GM18870 (cell line): ENCODE measurements at regions not wholly inside any gene's neighbourhood (a gene's known extent, or its start where the extent isn't known, plus 50 kb on each side); places are given as distances from the start of the nearest gene placed in this dataset.

ENCODE experiments used
- ATAC-seq: cut with Tn5 transposase; IDR thresholded peaks from one replicate; pipeline ENCODE4 v1.9.1; 2021; ENCODE audit warnings: moderate library complexity; ENCODE audit not compliant: unreplicated experiment

DNA sequence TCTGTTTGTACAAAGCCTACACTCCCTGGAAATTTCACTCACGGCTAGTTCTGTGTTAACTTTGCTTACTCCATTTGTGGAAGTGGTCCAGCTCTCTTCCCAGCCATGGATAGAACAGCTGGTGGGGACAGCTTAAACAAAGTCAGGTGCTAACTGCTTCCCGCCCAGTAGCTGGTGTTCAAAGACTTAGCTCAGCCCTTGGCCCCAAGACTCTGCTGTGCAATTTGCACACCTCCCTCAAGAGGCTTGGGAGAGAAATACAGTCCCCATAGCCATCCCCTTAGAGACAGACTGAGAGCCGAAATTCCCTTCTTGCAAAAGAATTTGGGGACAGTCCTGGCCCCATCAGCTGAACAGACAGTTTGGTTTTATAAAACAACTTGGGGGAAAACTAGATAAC lies 73.8 kb upstream of the RAI14 start:
- no peak for ATAC-seq

DNA sequence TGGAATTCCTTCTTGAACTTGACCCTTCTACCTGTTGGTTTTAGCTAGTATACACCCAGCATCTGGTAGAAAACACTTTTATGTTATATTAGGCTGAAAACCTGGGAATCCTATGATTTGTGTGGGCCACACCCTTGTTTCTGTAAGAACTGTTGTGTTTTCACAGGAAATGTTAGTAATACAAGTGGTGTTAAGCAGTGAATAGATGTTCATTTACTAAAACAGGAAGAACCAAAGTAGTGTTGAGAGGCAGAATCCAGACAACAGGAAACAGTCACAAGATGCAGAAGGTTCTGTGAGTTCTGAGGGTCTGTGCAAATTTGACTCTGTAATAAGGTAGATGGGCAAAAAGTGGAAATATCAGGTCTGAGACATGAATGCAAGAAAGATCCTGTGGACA lies 73.0 kb upstream of the RAI14 start:
- no peak for ATAC-seq

DNA sequence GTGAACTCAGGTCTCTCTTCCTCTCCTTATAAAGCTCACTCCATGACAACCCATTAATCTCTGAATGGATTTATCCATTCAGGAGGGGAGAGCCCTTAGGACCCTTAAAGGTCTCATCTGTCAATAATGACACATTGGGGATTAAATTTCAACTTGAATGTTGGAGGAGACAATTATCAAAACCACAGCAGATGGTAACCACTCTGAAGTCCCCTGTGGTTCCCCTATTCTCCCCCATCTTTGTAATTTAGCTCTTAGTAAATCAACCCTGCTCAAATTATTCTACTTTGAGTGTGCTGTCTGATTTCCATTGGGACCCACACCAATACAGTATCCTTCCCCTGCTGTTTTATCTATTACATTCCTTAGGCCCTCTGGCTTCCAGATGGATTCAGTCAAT lies 72.0 kb upstream of the RAI14 start:
- no peak for ATAC-seq

DNA sequence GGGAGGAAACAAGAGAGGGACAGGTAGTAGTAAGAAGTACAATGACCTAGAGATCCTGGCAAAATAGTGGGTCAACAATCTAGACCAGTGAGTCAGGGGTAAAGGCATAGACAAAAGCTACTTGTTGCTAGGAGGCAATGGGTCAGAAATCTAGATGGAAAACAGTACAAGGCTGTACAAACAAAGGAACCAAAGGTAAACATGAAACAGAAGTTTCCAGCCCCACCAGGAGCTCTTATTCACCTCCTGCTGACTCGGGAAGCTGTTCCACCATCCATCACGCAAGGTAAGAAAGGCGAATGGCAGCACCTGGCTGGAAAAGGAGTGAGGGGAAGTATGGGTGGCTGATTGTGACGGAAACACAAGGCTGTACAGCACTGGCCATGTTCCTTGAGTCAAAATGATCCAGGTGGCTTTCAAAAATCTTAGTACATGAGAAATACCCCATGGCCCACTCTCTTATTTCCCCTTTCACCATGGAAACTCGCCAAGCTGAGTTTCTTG lies 70.5 kb upstream of the RAI14 start:
- no peak for ATAC-seq

DNA sequence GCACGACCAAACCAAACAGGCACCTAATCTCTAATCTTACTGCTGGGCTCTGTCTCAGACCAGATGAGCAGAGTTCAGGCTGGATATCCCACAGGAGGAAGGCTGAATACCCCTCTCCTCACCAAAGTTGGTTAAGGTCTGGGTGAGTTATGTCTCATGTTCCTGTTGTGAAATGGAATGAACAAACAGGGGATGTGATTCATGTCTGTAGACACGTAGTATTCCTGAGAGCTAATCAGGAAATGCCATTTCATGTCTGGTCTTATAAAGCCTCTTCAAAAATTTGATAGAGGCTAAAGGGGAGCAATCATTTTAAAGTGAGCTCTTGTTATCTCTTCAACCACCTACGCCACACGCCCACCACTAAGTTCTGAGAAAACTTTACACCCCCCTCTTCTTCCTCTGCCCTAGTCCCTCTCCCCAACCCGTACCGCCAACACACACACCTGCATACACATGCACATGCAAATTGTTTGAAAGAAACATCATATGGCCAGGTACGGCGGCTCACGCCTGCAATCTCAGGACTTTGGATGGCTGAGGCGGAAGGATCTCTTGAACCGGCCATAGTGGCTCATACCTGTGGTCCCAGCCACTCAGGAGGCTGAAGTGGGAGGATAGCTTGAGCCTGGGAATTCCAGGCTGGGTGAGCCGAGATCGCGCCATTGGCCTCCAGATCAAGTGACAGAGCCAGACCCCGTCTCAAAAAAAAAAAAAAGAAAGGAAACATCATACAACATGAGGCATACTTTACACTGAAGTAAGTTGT lies 69.8 kb upstream of the RAI14 start:
- ATAC-seq = no peak

DNA sequence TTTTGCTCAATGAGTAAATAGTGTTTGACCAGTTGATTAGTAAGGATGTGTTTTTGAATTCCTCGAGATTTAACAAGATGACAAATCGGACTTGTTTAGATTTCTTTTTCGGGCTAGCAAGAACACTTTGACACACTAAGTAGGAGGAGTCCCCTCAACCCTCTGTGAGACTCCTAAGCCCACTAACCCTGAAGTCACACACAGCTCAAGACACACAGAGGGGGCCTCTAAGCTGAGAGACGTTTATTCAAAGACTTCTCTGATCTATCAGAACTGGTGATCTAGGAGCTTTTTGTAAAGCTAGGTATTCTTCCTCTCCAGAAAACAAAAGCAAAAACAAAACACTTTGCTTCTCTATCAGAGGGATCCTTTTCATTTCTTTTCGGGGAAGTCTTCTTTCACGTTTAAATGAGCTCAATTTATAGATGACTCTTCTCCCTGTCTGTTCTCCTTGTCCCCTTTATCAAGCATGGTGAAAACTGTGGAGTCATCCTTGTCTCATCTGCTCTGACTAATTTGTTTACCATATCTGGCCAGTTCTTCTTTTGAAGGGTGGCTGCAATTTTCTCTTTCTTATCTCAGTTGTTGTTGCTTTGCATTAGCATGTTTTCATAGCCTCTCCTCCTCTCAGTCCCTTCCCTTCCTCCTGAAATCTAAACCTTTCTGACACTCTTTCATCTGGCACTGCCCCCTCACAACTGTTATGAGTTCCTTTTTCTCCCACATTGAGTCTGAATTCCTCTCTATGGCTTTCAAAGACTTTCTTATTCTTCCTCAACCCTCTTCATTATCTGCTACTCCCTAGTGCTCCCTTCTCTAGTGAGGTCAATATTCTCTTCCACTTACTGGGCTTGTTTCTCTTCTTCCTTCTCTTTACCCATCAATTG lies 68.5 kb upstream of the RAI14 start:
- ATAC-seq = no peak

DNA sequence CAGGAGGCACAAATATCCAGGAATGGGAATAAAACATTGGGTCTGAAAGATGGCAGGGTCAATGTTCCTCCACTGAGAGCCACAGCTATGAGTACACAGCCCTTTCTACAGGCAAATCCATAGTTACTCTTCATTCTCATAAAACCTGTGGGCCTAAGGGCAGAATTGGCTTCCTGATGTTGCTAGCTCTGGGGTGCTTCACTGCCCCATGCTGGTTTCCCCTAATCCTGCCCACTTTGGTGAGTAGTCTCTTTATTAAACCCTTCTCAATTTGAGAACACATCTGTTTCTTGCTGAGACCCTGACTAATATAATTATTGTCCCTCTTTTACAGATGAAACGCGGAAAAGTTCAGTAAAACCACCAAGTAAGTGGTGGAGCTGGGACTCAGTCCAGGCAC lies 66.3 kb upstream of the RAI14 start:
- ATAC-seq = no peak

DNA sequence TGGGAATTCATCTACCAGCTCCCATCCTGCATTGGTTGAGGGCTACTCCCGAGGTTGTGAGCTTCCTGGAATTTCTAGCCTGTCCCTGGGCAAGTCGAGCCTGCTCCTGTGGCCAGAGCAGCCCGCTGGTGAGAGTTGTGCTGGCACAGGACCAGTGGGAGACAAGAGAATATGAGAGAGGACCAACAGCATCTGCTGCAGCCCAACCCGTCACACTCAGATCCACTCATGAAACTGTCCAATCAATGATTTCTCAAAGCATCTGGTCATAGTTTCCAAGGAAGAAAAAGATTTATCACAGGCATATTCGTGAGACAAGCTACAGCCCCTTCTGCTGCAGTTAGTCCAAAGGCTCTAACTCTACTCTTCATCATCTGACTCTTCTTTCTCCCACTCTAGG lies 64.4 kb upstream of the RAI14 start:
- ATAC-seq = no peak

DNA sequence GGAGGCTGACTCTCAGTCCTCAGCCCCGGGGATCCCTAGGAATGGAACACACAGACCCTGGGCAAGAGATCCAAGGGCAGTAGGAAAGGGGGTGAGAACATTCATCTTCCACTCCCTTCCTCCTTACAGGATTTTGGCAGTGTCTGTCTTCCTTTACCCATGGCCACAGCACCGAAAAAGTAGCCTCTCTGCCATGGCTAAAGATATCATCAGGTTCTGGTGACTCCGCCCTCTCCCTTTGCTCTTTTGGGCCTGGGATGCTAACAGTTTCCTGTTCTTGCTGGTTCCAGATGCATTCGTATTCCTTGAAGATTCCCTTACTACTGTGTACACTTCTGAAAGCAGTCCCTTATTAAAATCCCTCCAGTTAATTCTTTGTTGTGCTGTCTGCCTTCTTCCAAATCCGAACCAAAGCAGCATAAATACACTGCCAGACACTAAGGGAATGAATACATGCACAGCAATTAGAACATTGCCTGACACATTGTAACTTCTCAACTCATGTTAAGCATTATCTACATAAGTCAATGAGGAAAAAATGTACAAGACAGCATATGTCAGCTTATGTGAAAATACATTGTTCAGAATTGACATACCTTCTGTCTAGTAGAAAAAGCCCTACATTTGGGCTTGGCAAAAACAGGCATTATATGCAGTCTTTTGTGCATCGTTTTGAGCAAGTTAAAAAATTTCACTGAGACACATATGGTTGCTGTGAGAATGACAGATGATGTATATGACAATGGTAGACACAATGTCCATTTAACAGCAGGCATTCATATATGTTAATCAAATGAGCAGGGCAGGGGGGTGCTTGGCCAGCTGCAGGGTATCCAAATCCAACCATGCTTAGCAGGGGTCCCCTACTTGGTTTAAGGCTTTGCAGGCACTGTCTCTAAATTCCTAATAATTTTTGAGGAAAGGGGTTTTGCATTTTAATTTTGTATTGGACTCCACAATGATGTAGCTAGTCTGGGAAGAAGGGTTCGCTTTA lies 58.8 kb upstream of the RAI14 start:
- ATAC-seq = no peak

DNA sequence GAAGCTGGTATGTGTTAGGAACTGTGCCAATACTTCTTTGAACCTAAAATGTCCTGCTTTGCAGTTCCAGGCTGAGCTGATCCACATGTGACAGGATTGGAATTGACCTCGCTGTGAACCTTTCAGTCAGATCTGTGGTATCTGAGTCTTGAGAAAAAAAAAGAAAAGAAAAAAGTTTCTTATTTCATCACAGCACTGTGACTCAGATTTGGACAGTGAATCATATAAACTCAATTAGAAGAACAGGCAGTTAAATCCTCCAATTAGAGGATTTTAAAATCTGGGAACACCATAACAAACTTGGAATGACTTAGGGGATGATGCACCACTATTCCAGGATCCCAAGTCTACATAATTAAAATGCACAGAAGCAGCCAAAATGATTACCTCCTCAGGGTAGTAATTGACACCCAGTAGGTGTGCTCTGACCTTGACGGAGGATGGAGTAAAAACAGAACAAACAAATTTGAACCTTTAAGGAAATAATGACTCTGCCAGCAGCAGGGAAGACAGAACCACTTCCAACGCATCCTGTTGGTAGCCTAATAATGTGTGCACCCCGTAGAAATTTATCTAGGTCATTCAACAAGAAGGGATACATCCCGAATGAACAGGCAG lies 57.8 kb upstream of the RAI14 start:
- ATAC-seq = no peak

DNA sequence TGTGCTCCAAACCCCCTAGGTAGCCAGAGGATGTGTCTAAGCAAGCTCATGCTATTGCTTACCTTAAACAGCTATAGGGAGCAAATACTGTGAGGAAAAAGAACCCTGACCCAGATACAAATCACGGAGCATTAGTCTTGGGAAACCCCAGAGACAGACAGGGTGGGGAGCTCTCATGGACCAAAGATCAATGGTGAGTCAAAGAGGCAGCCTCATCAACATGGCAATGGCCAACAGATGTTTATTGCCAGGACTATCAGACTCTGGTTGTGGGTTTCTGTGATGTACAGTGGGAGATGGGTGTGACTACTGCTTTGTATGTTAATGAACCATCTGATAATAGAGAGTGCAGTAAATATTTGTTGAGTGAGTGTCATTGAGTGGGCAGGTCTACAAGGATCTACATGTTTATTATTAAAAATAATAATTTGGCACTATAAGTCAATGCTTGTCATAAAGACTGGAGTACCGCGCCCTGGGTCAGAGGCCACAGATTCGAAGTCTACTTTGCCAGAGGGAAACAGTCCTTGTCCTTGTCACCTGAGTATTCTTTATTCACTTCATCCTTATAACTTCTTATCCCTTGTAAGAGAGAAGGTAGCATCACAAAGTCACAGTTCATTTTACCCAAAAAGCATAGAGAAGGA lies 56.5 kb upstream of the RAI14 start:
- ATAC-seq = no peak

DNA sequence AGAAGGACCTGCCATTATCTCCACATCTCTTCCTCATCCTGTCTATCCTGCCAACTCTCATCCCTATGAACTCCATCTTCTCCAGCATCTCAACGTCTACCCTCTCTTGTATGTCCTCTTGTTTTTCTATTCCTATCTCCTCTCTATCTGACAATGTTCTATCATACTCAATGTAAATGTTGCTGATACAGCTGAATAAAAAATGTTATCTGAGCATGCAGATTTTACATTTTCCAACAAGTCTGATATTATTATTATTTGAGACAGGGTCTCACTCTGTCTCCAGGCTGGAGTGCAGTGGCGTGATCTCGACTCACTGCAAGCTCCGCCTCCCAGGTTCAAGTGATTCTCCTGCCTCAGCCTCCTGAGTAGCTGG lies 56.0 kb upstream of the RAI14 start:
- no peak for ATAC-seq

DNA sequence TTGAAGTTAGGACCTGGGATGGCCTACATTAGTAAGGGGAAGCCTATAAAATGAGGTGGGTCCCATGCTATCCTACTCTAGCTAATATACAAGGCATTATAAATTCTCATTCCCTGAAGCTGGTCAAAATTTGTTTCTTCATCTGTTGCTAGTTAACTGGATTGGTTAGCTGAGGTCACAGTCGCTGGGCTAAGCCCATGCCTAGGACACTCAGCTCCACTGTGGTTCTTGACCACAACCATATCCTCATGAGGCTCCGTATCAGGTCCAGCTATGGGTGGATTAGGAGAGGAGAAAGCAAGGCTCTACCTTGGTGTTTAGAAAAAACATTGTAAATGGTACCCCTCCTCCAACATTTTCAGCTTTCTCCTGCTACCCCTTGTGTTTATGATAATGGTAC lies 52.8 kb upstream of the RAI14 start:
- ATAC-seq = no peak

DNA sequence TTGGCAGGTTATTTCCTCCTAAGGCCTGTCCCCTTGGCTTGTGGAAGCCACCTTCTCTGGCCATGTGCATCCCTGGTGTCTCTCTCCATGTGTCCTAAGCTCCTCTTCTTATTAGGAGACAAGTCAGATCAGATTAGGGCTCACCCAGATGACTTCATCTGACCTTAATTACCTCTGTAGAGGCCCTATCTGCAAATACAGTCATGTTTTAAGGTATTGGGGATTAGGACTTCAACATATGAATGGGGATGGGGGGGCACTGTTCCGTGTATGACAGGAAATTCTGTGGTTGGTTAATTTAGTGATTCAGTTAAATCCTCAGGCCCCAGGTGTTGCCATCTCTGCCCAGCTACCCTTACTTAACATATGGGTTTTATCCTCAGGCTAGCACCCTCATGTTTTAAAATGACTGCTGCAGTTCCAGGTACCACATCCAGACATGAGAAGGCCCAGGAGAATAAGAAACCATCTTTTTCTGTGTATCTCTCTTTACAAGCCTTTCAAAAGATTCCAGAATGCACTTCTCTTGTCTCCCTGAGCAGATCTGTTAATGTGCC lies 51.9 kb upstream of the RAI14 start:
- ATAC-seq = no peak

DNA sequence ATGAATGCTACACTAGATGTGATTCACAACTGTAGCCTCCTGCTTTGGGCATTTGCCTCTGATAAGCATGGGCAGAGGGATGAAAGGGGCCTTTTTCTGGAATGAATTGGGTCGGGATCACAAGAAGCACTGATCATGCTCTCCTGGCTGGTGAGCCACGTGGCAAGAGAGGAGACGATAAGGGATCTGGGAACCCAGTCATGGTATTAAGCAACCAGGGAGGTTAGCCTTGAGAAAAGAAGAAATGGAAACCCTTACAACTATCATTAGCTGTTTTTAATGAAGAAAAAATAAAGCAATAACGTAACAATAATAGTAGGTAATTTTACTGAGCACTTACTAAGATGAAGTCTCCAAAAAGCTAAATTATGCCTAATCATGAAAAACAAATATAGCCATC lies 50.0 kb upstream of the RAI14 start:
- ATAC-seq = no peak
